CD4-positive, alpha-beta T cell treated with Interleukin-12 subunit alpha and Interleukin-12 subunit beta, for 1 hour (primary cell): ENCODE measurements at regions not wholly inside any gene's neighbourhood (a gene's known extent, or its start where the extent isn't known, plus 50 kb on each side); places are given as distances from the start of the nearest gene placed in this dataset.

Source experiments
- DNase-seq: peaks from one replicate; pipeline ENCODE4 v3.0.0-alpha.2; 2020

DNA sequence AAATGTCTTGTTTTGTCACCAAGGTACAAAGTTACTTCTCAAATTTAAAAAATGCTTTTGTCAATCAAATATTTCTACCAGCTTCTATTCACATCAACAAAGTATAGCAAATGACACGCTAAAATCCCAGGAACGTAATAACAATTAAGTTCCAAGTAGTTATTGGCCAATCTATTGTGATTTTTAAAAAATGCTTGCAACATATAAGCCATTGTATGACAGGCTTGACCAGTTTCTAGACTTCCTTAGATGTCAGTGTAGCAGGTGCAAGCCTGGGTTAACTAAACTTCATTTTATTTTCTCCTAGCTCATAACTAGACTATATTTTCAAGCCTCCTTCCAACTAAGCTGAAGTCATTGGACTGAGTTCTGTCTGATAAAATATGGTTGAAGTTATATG, 494.5 kb upstream of the PKN2 start:
- DNase-seq = no peak

DNA sequence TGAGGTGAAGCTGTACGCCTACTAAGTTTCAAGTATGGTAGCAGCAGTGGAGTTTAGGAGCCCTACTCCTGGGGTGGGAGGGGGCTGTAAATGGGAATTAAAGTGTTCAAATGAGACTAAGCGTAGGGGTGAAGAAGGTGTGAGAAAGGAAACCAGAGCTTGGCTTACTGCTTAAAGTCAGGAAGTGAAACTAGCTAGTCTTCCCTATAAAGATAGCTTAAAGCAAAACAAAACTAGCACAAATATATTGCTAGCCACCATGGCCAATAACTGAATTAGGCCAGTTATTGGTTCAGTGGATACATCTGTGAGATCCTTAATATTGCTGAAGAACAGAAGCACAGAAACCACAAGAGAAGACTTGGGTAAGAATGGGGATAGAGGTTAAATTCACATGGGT, 492.2 kb upstream of the PKN2 start:
- DNase-seq = no peak

DNA sequence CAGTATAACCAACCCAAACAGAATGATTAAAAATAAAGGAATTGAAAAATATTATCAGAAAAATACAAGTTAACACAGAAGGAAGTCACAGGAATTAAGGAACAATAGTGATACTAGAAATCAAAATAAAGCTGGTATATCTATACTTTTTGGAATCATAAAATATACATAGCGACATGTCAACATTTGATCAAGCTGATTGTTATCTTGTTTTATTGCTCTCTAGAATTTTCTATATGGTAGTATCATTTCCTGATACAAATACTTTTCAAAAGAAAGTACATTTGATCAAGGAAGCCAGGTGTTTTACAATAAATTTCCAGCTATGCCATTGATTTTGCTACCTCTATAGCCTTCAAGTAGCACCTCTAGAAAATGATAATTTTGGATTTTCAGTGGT, 489.5 kb upstream of the PKN2 start:
- no peak for DNase-seq

DNA sequence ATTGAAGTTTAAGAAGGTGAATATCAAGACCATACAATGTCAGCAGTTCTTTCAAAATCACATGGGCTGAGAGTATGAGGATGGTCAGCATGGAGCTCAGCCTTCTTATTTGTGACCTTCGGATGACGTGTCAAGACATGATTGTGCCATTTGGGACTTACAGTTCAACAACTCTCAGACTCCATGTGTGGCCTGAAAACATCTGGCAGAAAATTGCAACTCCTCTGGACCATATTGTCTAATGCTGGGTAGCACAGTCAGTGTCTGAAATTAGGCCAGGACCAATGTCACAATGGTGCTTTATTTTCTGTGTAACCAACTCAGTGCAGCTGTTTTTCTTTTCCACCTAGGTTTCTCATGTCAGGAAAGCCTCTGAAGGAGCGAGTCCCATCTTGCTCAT, 483.5 kb upstream of the PKN2 start:
- DNase-seq = no peak

DNA sequence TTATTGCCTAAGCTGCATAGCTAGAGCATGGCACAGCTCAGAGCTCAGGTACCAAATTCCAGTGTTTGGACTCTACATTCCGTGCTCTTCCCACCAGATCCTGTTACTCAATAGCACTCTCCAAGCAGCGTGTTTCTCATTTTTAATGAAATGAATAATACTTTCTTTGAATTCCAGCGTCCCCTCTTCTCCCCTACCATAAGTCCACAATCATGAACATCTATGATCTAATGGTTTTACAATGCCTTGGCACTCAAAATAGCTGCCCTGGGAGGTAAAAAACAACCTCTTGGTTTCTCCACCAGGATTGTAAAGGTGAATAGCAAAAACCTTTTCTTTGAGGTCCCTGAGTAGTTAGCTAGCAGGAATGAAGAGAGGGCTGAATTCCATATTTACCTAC, 480.0 kb upstream of the PKN2 start:
- DNase-seq = no peak

DNA sequence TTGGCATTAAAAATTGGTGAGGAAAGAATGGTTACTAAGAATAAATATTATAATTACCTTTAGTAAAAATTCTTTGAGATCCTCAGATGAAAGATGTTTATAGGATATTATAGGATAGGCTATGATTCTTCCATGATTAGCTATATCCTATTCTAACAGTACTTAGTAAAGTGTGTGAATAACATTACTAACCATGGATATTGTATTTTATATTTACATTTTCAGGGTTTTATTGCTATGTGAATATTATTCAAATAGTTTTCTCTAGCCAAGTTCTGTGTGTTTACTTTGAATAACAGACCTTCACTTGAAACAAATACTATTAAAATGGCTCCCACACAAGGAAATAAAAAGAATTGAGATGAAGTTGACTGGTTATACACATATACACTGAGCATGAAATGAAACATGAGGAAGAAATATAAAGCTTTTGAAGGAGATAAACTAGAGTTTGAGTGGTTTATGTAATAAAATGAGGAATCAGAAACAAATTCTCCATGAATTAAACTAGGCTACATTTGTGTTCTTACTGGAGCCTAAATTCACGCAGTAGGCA, 479.4 kb upstream of the PKN2 start:
- no peak for DNase-seq

DNA sequence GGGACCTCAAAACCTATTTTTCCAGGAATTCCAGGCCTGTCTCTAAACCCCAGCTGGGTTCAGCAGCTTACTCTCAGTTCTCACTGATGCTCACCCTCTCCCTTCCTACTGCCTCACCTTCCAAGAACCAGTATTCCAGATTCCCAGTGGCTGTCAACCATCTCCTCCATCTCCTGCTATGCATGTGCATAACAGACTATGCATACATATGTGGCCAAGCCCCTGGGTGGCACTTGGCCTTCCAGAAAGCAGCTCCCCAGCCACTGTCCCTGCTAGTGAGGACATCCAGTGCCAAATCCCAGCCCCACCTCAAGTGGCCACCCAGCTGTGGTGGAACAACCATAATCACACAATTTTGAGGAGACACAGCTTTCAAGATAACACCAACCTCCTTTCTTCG, 475.7 kb upstream of the PKN2 start:
- no peak for DNase-seq

DNA sequence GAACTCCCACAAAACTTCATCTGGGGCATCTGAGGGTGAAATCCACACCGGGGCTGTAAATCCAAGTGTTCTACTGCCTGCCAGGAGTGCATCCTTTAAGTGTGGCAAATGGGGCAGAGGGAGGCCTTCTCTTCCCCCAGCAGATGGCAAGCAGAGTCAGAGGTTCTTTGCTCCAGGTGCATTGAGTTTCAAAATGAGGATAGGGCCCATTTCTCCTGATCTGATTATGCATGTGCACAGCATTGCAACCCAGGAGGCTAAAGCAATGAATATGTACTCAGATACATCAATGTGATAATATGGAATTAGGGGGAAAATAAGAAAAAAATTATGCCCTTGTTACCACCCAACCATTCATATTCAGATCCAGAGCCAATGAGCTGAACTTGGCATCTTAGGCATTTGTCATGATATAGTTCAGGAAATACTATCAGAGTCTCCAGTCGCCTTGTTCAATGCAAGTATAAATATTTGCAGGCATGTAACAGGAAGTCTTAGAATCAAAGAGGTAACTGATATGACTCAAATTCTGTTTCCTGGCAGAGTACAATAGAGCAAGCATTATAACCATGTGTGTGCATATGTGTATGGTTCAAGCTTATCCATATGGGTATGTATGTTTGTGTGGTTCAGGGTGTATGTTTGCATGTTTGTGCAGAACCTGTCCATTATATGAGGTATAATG, 473.8 kb upstream of the PKN2 start:
- no peak for DNase-seq

DNA sequence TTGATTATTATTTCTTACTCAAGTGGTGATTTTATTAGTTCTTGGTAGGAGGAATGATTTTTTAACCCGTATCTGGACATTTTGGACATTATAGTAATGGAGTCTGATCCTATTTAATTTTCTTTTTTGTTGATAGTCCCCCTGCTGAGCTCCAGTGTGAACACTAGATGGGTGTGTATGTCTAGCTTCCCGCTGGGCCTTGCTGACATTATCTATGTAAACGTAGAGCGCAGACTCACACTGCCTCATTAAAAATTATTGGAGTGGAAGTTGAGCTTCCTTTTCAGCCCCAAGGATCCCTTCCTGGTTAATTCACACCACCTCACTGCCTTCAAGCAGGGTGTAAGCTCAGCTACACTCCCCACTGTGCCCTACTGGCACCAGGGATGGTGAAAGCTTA, 467.6 kb upstream of the PKN2 start:
- DNase-seq = no peak

DNA sequence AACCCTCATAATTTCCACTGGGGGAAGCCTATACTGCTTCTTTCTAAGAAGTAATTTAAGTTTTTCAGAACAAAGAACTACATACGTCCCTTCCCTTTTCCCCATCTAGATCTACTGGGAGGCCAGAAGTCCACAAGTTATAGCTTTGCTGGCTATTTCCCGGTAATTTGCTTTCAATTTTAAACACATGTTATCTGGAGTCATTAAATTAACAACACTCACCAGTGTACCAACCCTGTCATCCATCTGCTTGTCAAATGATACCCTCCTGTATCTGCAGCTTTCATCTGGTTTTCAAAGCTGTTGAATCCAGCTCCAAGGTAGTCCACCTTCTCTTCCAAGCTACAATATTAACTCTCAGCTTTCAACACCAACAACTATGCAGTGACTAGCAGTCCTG, 466.7 kb upstream of the PKN2 start:
- DNase-seq = no peak

DNA sequence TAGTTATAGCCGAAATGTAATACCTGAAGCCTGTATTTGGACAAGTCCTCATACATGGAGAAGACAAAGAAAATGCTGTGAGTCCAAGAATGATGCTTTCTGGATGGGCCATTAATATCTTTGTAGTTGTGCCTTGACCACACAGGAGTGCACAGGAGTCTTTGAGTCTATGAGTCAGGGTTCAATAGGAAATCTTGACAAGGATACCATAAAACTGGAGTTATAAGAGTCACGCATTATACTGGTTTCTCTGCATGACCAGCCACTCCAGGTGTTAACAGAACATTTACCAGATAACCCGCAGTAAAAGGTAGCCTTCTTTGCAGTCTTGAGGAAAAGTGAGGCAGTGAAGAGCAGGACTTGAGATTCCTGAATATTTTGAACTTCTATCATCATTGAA, 464.6 kb upstream of the PKN2 start:
- no peak for DNase-seq

DNA sequence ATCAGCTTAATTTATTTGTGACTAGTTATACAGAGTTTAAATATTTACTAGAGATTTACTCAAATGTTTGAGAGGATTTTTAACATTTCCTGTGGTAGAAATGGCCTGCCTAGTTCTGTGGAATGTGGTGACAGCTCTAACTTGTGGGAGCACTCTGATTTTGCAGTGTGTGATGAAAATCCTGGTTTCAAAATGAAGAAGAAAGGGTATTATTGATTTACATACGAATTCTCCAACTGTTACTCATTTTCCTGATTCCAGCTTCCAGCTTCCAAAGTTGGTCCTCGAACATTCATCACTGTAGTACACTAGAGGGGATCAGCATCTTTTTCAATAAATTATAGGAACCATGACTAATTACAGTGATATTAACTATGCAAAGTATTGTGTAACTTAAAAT, 462.7 kb upstream of the PKN2 start:
- no peak for DNase-seq

DNA sequence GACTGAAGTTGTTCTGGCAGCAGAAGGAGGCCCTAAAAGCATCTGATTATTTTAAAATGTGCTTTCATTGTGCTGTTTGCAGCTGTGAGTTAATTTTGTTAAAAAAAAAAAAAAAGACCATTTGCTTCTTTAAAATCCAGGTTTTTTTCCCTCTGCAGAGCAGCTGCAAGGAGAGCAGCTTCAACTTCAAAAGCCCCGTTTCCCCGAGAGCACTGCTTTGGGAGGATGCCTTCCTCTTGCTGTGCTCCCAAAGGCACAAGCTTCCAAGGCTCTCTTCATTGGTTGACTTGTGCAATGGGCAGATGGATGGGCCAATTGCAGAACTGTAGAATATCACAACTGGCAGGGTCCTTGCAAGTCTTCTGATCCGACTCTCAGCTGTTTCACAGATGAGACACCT, 459.2 kb upstream of the PKN2 start:
- no peak for DNase-seq

DNA sequence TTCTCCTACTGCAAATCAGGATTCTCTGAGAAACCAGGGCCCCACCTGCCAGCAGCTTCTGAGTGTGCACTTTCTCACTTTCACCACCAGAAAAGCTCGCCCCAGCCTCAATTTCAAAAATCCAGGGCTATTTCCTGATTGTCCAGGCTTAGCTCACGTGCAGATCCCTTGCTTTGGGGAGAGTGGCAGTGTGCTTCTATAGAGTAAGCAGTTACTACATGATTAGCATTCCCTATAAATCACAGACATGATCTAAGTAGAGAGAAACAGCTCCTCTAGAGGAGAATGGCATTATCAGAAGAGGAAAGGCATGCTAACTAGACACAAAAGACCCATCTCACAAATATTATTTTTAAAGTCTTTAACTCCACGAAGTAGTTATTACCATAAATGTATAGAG, 456.0 kb upstream of the PKN2 start:
- DNase-seq = no peak

DNA sequence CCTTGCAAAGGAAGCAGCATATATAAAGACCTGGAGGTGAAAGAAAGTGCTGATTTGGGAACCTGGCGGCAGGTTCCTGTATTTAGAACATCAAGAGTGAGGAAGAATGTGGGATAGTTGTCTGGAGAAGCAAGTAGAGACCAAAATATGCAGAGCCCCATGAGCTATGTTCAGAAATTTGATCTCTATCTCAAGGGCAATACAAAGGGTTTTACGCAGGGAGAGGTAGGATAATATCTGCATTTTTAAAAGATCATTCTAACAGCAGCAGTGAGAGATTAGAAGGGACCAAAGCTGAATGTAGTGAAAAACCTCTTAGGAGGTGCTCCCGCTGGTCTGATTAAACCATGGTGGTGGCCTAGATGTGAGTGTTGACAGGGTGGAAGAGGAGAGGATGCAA, 453.9 kb upstream of the PKN2 start:
- DNase-seq = no peak

DNA sequence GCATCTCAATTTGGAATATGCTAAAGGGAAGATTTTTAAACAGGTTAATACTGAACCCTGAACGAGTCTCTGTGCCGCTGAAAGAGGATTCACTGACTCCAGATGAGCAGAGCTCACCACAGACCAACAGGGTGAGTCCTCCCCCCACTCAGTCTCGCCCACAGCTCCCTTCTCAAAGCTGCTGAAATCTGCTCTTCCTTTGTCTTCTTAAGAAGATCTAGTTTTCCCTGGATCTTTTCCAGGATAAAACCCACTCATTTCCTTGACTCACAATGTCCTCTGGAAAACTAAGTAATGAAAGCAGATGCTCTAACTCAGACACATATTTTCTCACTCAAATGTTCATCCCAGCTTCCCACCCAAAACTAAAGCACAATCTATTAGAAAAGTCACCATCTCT, 447.0 kb upstream of the PKN2 start:
- DNase-seq = no peak

DNA sequence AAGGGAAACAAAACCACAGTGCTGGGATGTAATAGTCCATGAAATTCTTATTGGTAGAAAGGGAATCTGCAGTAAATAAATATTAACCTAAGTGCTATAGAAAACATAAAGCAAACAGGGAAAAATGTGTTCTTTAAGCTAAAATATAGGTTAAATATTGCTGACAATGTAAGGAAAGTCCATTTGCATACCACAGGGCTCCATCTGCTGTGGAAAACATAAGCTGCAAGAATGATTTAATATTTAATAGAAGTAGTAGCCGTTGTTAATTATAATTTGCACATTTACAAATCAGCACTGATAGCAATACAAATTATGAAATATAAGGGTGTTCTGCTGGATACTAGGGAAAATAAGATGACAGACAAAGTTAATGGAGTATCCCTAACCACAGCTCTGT, 444.9 kb upstream of the PKN2 start:
- DNase-seq = no peak

DNA sequence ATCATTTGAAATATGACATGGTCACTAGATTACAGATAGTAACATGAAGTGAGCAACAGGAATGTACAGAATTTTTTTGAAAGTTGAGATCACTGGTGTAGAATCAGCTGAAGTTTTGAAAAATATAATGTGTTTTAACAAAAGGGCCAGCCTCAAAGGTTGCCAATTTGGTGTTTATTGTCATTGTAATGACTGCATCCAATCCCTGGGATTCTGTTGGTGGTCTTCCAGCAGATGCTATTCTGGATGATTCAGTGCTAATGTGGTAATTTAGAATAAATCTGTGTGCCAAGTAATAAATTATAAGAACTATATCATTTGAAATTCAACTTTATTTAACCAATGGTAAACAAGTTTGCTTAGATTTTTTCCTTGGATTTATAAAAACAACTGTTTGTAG, 436.4 kb upstream of the PKN2 start:
- DNase-seq = no peak

DNA sequence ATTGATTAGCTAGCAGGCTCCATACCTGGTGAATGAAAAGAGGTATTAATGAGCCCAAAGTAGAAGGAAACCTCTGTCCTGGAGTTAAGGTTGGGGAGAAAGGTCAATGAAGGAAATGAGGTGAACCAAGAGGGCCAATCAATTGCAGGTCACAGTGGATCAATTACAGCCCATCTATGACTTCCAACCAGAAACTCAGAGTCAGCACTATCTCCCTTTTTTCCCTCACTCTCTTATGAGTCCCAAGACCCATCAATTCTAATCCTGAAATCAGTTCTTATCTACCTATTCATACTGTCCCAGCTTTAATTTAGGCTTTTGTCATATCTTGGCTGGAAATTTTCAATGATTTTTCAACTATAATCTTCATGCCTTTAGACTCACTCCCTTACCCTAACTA, 433.2 kb upstream of the PKN2 start:
- no peak for DNase-seq

DNA sequence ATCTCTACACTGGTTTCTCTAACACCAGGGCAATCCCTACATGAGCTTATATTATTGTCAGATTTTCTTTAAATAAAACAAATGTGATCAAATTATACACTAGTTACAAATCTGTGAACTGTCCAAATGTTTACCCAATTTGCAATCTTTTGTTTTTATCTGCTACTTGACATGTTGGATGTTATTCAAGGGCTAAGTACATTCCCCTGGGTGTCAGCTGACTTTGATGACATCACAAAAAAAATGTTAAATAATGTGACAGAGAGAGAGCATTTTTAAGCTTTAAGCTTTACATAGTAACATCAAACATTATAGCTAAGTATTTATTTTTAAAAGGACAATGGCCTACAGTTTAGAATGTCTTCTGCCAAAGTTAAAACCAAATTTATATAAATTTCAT, 431.3 kb upstream of the PKN2 start:
- DNase-seq = no peak

DNA sequence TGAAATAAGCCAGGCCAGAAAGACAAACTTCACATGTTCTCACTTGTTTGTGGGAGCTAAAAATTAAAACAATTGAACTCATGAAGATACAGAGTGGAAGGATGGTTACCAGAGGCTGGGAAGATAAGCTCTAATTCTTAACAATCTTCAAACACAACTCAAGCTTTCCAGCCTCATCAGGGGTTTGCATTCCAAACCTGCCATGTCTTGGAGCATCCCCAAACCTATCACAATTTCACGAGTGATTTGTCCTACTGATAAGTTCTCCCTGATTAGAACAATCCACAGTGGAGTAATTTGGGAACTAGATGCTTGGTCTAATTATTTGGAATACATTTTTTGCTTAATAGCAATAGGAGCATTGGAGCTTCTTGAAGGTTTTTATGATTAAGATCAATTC, 418.5 kb upstream of the PKN2 start:
- DNase-seq = no peak

DNA sequence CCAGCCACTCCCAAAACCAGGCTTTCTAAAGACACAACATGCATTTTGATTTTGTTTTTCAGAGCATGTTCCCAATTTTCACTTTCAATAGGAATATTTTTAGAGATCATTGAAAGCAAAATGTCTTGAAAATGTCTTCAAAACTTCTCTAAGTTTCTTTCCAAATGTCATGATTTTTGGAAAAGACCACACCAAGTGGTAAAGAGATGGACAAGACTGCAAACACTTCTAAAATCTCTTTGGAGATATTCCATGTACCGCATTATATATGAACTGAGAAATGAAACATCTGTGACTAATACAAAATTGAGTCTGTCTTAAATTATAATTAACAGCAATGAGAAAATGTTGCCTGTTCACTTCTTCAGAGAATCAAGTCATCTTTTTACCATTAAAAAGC, 418.0 kb upstream of the PKN2 start:
- DNase-seq = no peak

DNA sequence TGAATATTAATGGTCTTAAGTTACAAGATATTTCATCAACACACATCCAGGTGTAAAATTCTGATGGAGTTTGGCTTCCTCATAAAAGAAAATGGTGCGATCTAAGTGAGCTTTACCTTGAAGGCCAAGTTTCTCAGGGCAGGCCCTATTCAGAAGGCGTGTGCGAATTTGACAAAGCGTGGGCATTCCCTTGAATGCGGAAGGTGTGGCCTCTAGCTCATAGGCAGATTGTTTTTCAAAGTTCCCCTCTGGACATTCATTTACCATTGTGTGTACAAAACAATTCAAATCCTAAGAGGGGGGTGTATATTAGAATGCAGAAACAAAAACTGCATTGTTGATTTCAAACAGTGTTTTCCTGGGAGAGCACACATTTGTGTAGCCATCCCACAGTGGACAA, 411.9 kb upstream of the PKN2 start:
- DNase-seq = no peak

DNA sequence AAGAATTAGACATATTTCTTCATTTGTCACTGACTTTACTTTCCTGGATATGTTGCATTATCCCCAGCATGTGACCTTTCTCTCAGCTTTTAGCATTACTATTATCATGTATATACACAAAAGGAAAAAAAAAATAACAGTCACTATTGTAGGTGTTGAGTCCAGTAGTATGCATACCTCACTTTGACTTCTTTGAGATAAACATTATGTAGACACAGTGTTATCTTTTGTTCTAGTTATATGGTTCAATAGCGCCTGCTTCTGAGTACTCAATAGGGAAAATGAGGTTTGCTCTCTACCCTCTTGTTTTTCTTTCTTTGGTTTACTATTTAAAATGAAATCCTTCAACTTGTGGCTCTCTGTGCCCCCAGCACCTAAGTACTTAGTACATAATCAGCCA, 409.6 kb upstream of the PKN2 start:
- DNase-seq = no peak

DNA sequence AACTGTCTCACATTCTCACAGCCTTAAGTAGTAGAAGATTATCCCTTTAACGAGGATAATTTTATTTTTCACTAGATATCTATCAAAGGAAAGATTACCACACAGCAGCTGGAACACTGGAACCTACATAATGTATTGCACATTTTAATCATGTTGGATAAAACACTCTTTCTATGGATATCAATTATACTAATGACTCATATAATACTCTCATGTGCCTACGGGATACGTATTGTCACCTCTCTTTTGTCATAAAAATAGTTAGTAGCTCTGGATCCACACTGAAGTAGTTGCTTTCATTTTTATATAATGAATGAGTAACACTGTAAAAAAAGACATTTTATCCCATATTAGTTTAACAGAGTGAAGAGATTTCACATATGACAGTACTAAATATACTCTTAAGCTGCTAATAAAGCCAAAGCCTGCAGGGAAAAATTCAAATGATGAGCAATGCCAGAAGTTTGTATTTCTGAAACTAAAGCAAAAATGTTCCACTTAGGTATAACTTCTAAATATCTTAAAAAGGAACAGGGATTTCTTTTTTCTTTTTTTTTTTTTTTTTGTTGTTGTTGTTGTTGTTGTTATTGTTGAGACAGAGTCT, 408.7 kb upstream of the PKN2 start:
- DNase-seq = no peak
